ENCODE measurements at regions not wholly inside any gene's neighbourhood (a gene's known extent, or its start where the extent isn't known, plus 50 kb on each side); places are given as distances from the start of the nearest gene placed in this dataset.

DNA sequence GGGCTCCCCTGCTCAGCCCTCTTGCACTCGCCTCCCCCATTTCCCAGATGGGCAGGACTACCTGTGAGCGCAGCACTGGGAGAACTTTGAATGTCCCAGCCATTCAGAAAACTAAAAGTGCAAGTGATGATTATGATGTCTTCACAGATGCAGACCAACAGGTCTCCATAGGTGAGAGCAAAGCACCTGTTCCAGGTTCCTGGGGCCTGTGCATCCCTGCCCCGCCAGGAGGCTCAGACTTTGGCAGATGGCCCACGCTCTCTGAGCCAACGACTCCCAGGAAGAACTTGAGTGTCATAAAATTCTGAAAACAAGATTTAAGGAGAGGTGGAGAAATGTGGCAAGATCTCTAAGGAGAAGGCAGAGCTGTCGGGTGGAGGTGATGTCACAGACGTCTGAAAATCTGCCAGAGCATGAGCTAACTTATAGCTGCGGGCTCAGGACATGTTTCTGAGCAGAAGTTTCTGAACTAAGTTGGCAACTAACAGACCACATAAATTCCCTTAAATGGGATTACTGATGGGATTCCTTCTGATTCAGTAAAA is 110.8 kb upstream of the IGF1R start:
- Histone ChIP-seq H3K9me3 (no peaks in the 10 kb centered on the region), H3K27me3 (peaks cover 4% of the 10 kb centered on the region), H3K36me3 (no peaks in the 10 kb centered on the region), H3K4me3 (no peak overlapping the region), H3K27ac (no peak overlapping the region), H3K4me1 (no peaks in the 10 kb centered on the region)
- no peak for TF ChIP-seq POLR2AphosphoS5 (IDR thresholded peaks at IDR 0.05)
- no peak for TF ChIP-seq EP300 (IDR thresholded peaks at IDR 0.05)
- no peak for TF ChIP-seq POLR2A (IDR thresholded peaks at IDR 0.05)
- WGBS, result 47% methylated on average over 8 of the region's 8 CpGs
- DNase-seq (ENCODE audit: low spot score in 2 of 2), result peak in 1 of 2 donors; percentile 30

DNA sequence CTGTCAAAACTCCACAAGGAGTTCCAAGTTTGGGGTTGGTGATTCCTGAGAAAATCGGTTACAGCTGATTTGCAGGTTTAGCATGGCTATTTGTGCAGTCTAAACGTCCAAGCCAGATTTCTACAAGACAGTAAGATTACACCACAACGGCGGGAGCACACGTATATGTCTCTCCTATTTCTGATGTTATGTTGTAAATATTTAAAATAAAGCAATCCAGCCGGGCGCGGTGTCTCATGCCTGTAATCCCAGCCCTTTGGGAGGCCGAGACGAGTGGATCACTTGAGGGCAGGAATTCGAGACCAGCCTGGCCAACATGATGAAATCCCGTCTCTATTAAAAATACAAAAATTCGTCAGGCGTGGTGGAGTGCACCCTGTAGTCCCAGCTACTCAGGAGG is 106.8 kb upstream of the IGF1R start:
- DNase-seq (ENCODE audit: low spot score in 2 of 2), result peak in 1 of 2 donors; percentile 36
- TF ChIP-seq EP300 (IDR thresholded peaks at IDR 0.05) (no peak), POLR2A (IDR thresholded peaks at IDR 0.05) (no peak), POLR2AphosphoS5 (IDR thresholded peaks at IDR 0.05) (no peak)
- TF ChIP-seq, protein P1, sequence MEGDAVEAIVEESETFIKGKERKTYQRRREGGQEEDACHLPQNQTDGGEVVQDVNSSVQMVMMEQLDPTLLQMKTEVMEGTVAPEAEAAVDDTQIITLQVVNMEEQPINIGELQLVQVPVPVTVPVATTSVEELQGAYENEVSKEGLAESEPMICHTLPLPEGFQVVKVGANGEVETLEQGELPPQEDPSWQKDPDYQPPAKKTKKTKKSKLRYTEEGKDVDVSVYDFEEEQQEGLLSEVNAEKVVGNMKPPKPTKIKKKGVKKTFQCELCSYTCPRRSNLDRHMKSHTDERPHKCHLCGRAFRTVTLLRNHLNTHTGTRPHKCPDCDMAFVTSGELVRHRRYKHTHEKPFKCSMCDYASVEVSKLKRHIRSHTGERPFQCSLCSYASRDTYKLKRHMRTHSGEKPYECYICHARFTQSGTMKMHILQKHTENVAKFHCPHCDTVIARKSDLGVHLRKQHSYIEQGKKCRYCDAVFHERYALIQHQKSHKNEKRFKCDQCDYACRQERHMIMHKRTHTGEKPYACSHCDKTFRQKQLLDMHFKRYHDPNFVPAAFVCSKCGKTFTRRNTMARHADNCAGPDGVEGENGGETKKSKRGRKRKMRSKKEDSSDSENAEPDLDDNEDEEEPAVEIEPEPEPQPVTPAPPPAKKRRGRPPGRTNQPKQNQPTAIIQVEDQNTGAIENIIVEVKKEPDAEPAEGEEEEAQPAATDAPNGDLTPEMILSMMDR (IDR thresholded peaks at IDR 0.05), result no peak
- Histone ChIP-seq H3K9me3 (no peaks in the 10 kb centered on the region), H3K4me1 (no peaks in the 10 kb centered on the region), H3K27ac (no peak overlapping the region), H3K27me3 (no peaks in the 10 kb centered on the region), H3K4me3 (no peak overlapping the region), H3K36me3 (no peaks in the 10 kb centered on the region)
- WGBS, result 86% methylated on average over 14 of the region's 14 CpGs

DNA sequence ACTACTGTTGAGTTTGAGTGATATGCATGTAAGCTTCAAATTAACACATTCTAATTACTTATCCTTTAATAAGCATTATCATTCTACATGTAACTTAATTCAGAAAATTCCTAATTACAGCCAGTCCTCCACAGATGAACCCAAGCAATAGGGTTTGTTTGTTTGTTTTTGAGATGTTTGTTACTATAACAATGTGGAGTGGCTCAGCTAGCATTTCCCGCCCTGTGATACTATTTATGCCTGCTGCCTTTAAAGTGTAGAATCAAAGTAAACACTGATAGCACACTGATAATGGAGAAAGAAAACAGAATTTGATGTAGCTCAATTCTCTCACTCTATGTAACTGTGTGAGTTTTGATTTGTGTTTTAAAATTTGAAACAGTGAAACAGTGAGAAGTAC is 105.1 kb upstream of the IGF1R start:
- H3K27me3 ChIP-seq, result no peaks in the 10 kb centered on the region
- no peak for DNase-seq (ENCODE audit: low spot score in 2 of 2)
- 60% methylated on average over 1 of the region's 1 CpG for WGBS

DNA sequence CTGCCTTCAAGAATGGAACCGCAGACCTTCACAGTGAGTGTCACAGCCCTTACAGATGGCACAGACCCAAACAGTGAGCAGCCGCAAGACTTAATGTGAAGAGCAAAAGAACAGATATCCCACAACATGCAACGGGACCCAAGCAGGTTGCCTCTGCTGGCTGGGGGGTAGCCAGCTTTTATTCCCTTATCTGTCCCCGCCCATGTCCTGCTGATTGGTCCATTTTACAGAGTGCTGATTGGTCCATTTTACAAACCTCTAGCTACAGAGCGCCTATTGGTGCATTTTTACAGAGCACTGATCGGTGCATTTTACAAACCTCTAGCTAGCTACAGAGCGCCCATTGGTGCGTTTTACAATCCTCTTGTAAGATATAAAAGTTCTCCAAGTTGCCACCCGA is 102.0 kb upstream of the IGF1R start:
- WGBS, result 95% methylated on average over 9 of the region's 9 CpGs

More for the DNA sequence above, 105.1 kb upstream of the IGF1R start:
- TF ChIP-seq EP300 (IDR thresholded peaks at IDR 0.05) (no peak), POLR2AphosphoS5 (IDR thresholded peaks at IDR 0.05) (no peak), POLR2A (IDR thresholded peaks at IDR 0.05) (no peak)
- TF ChIP-seq, protein P1 (IDR thresholded peaks at IDR 0.05), result no peak
- Histone ChIP-seq H3K4me1 (peaks cover 15% of the 10 kb centered on the region), H3K4me3 (no peak overlapping the region), H3K9me3 (no peaks in the 10 kb centered on the region), H3K36me3 (no peaks in the 10 kb centered on the region), H3K27ac (no peak overlapping the region)

GRCh38 chr15:98547275-98547674 is 101.1 kb upstream of the IGF1R start:
- peak overlapping the region; percentile 55 for H3K4me3 ChIP-seq
- H3K9me3 ChIP-seq, result no peaks in the 10 kb centered on the region
- H3K36me3 ChIP-seq, result no peaks in the 10 kb centered on the region
- DNase-seq (ENCODE audit: low spot score in 2 of 2), result no peak
- H3K4me1 ChIP-seq, result peaks cover 24% of the 10 kb centered on the region
- peaks cover 4% of the 10 kb centered on the region for H3K27me3 ChIP-seq
- WGBS, result 17% methylated on average over 5 of the region's 5 CpGs
- no peak for TF ChIP-seq POLR2A (IDR thresholded peaks at IDR 0.05)
- TF ChIP-seq EP300 (IDR thresholded peaks at IDR 0.05), result no peak
- no peak for TF ChIP-seq POLR2AphosphoS5 (IDR thresholded peaks at IDR 0.05)
- TF ChIP-seq, protein P1 (IDR thresholded peaks at IDR 0.05), result no peak
- H3K27ac ChIP-seq, result peak overlapping the region; percentile 81

More for the DNA sequence above, 102.0 kb upstream of the IGF1R start:
- peaks cover 4% of the 10 kb centered on the region for H3K27me3 ChIP-seq
- H3K36me3 ChIP-seq, result no peaks in the 10 kb centered on the region
- DNase-seq (ENCODE audit: low spot score in 2 of 2), result no peak
- no peak for TF ChIP-seq POLR2A (IDR thresholded peaks at IDR 0.05)
- no peak overlapping the region for H3K27ac ChIP-seq
- H3K4me1 ChIP-seq, result peaks cover 24% of the 10 kb centered on the region
- H3K4me3 ChIP-seq, result no peak overlapping the region
- no peaks in the 10 kb centered on the region for H3K9me3 ChIP-seq

GRCh38 chr15:98547741-98548138 is 100.6 kb upstream of the IGF1R start:
- no peaks in the 10 kb centered on the region for H3K9me3 ChIP-seq
- WGBS, result 6% methylated on average over 12 of the region's 19 CpGs
- peak; percentile 84 to 85 for DNase-seq (ENCODE audit: low spot score in 2 of 2)

More at GRCh38 chr15:98547741-98548138, 100.6 kb upstream of the IGF1R start:
- peaks cover 4% of the 10 kb centered on the region for H3K27me3 ChIP-seq
- no peak for TF ChIP-seq POLR2A (IDR thresholded peaks at IDR 0.05)
- H3K36me3 ChIP-seq, result no peaks in the 10 kb centered on the region
- H3K27ac ChIP-seq, result peak overlapping the region; percentile 81
- H3K4me3 ChIP-seq, result peak overlapping the region; percentile 55
- H3K4me1 ChIP-seq, result peaks cover 24% of the 10 kb centered on the region

Measured in suprapubic skin (tissue), 4 donors.